ENCODE measurements at regions not wholly inside any gene's neighbourhood (a gene's known extent, or its start where the extent isn't known, plus 50 kb on each side); places are given as distances from the start of the nearest gene placed in this dataset.

DNA sequence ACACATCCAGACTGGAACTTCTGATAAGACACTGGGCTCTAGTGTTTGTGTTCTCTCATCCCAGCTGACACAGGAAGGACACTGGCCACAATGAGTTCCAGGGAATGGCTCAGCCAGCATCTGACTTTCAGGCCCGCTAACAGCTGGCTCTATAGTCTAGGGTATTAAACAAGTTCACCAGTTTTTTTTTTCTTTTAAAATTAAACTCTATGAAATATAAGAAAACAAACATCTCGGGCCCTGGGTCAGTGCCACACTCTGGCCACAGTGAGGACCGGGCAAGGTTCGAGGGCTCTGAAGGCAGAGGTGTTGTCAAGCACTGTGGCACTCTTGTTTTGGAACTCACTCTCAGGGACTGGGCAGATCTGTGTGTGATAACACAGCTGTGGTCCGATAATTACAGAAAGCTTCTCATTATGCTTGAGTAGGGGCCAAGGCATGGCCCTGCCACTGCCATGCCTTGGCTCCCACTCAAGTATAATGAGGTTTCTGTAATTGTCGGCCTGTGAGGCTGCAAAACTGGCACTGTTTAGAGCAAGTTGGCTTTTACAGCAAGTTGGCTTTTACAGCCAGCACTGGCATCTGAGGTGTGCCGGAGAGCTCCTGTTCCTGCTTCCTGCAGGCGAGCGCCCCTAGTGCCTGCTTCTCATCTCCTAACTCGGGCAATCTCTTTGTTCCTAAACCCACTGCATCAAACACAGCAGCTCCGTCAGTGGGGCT lies 62.8 kb downstream of the PPP1R2C start:
- Histone ChIP-seq H3K27ac (no peak overlapping the region), H3K4me2 (peak overlapping the region; percentile 42), H4K20me1 (ENCODE audit: low read depth) (no peaks in the 10 kb centered on the region), H3K36me3 (no peaks in the 10 kb centered on the region), H3F3A (ENCODE audit: low read depth) (peaks cover 8% of the 10 kb centered on the region), H3K9ac (no peak overlapping the region), H3K4me1 (peaks cover 16% of the 10 kb centered on the region), H3K9me3 (ENCODE audit: low read depth) (no peaks in the 10 kb centered on the region), H3K4me3 (no peak overlapping the region), H2AFZ (replicated peaks) (peak overlapping the region; percentile 100), H3K27me3 (no peaks in the 10 kb centered on the region), H3K79me2 (ENCODE audit: low read depth) (no peaks in the 10 kb centered on the region)
- Mint-ChIP-seq H3K9me3 (peaks cover 2% of the 10 kb centered on the region), H3K4me3 (no peak overlapping the region), H3K27ac (no peak overlapping the region), H3K4me1 (peaks cover 10% of the 10 kb centered on the region), H3K36me3 (no peaks in the 10 kb centered on the region), H3K27me3 (ENCODE audit: insufficient read depth, low read depth) (no peaks in the 10 kb centered on the region)
- TF ChIP-seq EZH2phosphoT487 (IDR thresholded peaks at IDR 0.05) (no peak), EZH2 (IDR thresholded peaks at IDR 0.05) (no peak)
- TF ChIP-seq, protein P1, sequence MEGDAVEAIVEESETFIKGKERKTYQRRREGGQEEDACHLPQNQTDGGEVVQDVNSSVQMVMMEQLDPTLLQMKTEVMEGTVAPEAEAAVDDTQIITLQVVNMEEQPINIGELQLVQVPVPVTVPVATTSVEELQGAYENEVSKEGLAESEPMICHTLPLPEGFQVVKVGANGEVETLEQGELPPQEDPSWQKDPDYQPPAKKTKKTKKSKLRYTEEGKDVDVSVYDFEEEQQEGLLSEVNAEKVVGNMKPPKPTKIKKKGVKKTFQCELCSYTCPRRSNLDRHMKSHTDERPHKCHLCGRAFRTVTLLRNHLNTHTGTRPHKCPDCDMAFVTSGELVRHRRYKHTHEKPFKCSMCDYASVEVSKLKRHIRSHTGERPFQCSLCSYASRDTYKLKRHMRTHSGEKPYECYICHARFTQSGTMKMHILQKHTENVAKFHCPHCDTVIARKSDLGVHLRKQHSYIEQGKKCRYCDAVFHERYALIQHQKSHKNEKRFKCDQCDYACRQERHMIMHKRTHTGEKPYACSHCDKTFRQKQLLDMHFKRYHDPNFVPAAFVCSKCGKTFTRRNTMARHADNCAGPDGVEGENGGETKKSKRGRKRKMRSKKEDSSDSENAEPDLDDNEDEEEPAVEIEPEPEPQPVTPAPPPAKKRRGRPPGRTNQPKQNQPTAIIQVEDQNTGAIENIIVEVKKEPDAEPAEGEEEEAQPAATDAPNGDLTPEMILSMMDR (IDR thresholded peaks at IDR 0.05) = peak; percentile 80
- peak; percentile 85 for DNase-seq (ENCODE audit: low spot score)

DNA sequence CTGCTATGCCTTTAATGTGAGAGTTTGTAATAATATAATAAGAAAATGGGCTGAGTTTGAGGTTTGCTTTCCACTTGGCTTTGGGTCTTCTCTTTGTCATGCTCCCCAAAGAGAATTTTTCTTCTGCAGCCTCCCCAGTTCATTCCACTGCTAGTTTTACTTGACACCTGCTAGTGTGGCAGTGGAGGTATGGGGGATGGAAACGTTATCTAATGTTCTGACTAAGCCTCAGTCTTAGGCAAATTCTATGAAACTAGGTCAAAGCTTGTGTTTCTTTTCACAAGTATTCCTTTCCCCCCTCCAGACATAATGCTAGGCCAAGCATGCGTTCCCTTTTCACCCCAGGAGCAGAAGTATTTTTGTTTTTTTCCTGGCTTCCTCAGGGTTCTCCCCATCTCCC lies 67.5 kb downstream of the PPP1R2C start:
- no peak overlapping the region for H3K4me2 ChIP-seq
- peaks cover 4% of the 10 kb centered on the region for H3K4me1 Mint-ChIP-seq
- H2AFZ ChIP-seq (replicated peaks) = no peak overlapping the region
- no peak overlapping the region for H3K27ac ChIP-seq
- TF ChIP-seq, protein P1 (IDR thresholded peaks at IDR 0.05) = no peak
- TF ChIP-seq EZH2phosphoT487 (IDR thresholded peaks at IDR 0.05) (no peak), EZH2 (IDR thresholded peaks at IDR 0.05) (no peak)
- H3K9me3 Mint-ChIP-seq = no peaks in the 10 kb centered on the region
- no peaks in the 10 kb centered on the region for H3K27me3 ChIP-seq
- peaks cover 6% of the 10 kb centered on the region for H3K4me1 ChIP-seq
- no peak overlapping the region for H3K9ac ChIP-seq
- no peaks in the 10 kb centered on the region for H3K36me3 ChIP-seq
- no peaks in the 10 kb centered on the region for H3K79me2 ChIP-seq (ENCODE audit: low read depth)
- no peaks in the 10 kb centered on the region for H3F3A ChIP-seq (ENCODE audit: low read depth)
- H3K27me3 Mint-ChIP-seq (ENCODE audit: insufficient read depth, low read depth) = no peaks in the 10 kb centered on the region
- H3K4me3 Mint-ChIP-seq = no peak overlapping the region
- H3K36me3 Mint-ChIP-seq = no peaks in the 10 kb centered on the region
- no peak overlapping the region for H3K4me3 ChIP-seq
- H3K9me3 ChIP-seq (ENCODE audit: low read depth) = no peaks in the 10 kb centered on the region
- H3K27ac Mint-ChIP-seq = no peak overlapping the region
- no peak for DNase-seq (ENCODE audit: low spot score)
- H4K20me1 ChIP-seq (ENCODE audit: low read depth) = no peaks in the 10 kb centered on the region

DNA sequence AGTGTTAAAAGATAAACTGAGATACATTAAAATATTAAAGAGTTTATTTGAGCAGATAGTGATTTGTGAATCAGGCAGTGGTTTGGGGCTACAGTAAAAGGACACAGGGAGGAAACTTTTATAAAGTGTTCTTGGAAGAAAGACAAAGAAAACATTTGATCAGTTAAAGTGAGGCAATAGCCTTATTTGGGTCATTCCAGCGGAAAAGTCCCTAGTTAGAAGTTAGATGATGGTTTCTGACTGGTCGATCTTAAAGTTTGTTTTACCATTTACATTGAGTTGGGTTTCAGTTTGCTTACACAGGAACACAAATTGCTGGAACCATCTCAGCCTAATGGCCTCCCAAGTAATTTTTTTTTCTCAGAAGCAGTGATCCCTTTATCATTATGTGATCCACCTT lies 69.7 kb downstream of the PPP1R2C start:
- Histone ChIP-seq H3K4me2 (no peak overlapping the region), H3K27ac (no peak overlapping the region), H3K4me3 (no peak overlapping the region), H3K9ac (no peak overlapping the region), H3K9me3 (ENCODE audit: low read depth) (no peaks in the 10 kb centered on the region), H3F3A (ENCODE audit: low read depth) (no peaks in the 10 kb centered on the region), H2AFZ (replicated peaks) (no peak overlapping the region), H3K36me3 (no peaks in the 10 kb centered on the region), H3K79me2 (ENCODE audit: low read depth) (no peaks in the 10 kb centered on the region), H3K4me1 (no peaks in the 10 kb centered on the region), H4K20me1 (ENCODE audit: low read depth) (no peaks in the 10 kb centered on the region), H3K27me3 (no peaks in the 10 kb centered on the region)
- Mint-ChIP-seq H3K27me3 (ENCODE audit: insufficient read depth, low read depth) (no peaks in the 10 kb centered on the region), H3K36me3 (no peaks in the 10 kb centered on the region), H3K4me3 (no peak overlapping the region), H3K9me3 (no peaks in the 10 kb centered on the region), H3K4me1 (no peaks in the 10 kb centered on the region), H3K27ac (no peak overlapping the region)
- TF ChIP-seq EZH2 (IDR thresholded peaks at IDR 0.05) (no peak), EZH2phosphoT487 (IDR thresholded peaks at IDR 0.05) (no peak)
- DNase-seq (ENCODE audit: low spot score) = no peak

GRCh38 chrX:42707742-42708141 lies 70.2 kb downstream of the PPP1R2C start:
- TF ChIP-seq EZH2phosphoT487 (IDR thresholded peaks at IDR 0.05) (no peak), EZH2 (IDR thresholded peaks at IDR 0.05) (no peak)
- TF ChIP-seq, protein P1 (IDR thresholded peaks at IDR 0.05) = no peak
- no peaks in the 10 kb centered on the region for H3K9me3 Mint-ChIP-seq
- no peak for DNase-seq (ENCODE audit: low spot score)
- Histone ChIP-seq H4K20me1 (ENCODE audit: low read depth) (no peaks in the 10 kb centered on the region), H3F3A (ENCODE audit: low read depth) (no peaks in the 10 kb centered on the region), H3K27ac (no peak overlapping the region), H3K9me3 (ENCODE audit: low read depth) (no peaks in the 10 kb centered on the region), H3K9ac (no peak overlapping the region), H3K27me3 (no peaks in the 10 kb centered on the region), H3K36me3 (no peaks in the 10 kb centered on the region), H3K79me2 (ENCODE audit: low read depth) (no peaks in the 10 kb centered on the region), H2AFZ (replicated peaks) (no peak overlapping the region), H3K4me1 (no peaks in the 10 kb centered on the region), H3K4me3 (no peak overlapping the region), H3K4me2 (no peak overlapping the region)
- no peaks in the 10 kb centered on the region for H3K27me3 Mint-ChIP-seq (ENCODE audit: insufficient read depth, low read depth)
- no peaks in the 10 kb centered on the region for H3K36me3 Mint-ChIP-seq
- H3K4me1 Mint-ChIP-seq = no peaks in the 10 kb centered on the region
- no peak overlapping the region for H3K4me3 Mint-ChIP-seq
- H3K27ac Mint-ChIP-seq = no peak overlapping the region
